Endometrial microvascular endothelial cells (primary cell): ENCODE measurements at regions not wholly inside any gene's neighbourhood (a gene's known extent, or its start where the extent isn't known, plus 50 kb on each side); places are given as distances from the start of the nearest gene placed in this dataset.
"Not testable (repeated sequence)": the region's sequence is repeated elsewhere in the genome, so short reads cannot be mapped to it uniquely, and the experiment has no call there.

Experiments
- in situ Hi-C: cut with HindIII; loops from 2 replicates; pipeline ENCODE4 v1.10.0; 2017; ENCODE audit warnings: low sequenced_read_pairs, low pct_unique_long_range_greater_than_20kb; ENCODE audit errors: inconsistent ontology term

DNA sequence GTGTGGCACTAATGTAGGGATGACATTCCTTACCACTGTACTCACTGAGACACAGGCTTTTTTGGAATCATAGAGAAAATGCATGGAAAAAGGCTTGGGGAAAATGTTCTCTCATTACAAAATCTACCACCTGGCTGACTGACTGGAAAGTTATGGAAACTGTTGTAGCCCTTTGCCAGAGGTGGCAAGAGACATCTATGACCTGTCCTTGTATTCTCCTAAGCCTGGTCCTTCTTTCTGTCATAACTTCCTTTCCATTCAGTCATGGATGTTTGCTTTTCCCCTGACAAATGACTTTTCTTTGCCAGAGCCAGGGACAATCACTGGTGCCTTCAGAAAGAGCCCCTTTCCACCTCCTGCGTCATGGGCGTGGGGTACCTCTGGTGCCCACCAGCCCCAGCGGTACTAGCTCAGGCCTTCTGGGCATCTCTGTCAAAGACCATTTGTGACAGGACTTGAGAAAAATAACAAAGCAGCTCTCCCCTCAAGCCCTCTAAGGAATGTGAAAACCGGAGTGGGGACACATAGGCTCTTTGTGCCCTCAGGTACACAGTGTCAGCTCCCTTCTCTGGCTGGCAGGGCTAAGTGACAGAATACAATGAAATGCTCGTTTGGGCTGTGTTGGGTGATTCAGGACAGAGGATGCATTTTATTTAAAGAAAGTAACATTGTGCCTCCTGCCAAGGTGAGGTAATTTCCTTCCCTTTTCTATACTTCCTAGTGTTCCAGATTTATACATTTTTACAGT is 381.1 kb upstream of the RASGRP1 start:
- in situ Hi-C loops, result no loop called here

DNA sequence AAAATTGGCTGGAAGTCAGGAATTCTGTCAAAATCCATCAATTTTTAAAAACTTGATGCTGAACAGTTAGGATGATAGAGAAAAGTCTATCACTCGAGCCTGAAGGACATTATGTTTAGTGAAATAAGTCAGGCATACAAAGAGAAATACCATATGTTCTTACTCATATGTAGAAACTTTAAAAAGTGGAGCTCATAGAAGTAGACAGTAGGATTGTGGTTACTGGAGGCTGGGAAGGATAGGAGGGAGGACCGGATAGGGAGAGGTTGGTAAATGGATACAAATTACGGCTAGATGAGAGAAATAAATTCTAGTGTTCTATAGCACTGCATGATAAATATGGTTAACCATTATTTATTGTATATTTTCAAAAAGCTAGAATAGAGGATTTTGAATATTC is 389.5 kb upstream of the RASGRP1 start:
- in situ Hi-C loops, result no loop called here

DNA sequence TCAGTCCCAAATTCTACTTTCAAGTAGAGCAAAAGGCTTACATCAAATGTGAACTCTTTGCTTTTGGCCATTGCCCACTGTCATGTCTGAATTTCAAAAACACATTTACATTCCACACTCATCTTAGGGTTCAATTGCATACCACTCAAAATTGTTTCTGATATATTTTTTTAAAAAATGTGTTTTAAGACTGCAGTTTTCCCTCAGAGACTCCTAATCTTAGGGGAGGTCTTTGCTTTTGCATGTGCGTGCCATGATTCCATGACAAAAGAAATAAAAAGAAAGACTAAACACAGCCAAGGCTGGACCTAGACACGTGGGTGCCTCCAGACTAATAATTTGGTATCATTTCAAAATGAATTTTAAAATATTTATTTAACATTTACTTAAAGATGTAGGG is 396.8 kb upstream of the RASGRP1 start:
- in situ Hi-C loops, result no loop called here

DNA sequence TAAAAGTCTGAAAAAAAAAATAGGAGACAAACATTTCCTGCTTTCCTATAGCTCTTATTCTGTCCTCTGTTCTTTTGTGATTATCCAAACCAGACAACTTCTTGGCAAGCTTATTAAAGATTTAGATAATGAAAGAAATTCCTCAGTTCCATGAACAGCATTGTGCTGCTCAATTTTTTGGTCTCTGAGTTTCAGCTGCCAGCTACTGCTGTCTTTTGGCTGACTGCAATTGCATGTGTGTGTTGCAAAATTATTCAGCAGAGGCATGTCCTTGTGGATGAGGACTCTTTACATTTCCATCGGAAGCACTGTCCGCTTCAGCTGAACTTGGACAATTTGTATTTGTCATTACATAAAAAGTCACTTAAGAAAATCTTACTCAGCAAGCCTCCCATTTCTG is 397.3 kb upstream of the RASGRP1 start:
- in situ Hi-C loops, result no loop called here

DNA sequence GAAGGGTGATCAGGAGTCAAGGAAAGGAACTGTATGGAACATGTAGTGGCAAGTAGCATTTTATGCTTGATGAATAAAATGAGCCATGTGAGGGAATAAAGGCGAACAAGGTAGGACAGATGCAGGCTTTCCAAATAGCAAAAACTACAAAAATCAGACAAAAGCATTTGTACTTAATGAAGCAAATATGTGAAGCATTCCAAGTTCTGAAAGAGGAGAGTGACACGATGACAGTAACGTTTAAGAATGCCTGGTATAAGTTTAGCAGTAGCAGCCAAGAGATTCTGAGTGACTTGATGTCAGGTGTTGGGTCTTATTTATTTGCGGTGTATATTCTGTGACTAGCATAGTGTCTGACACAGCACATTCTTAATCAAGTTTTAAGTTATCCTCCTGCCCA is 408.2 kb upstream of the RASGRP1 start:
- in situ Hi-C loops, result no loop called here

DNA sequence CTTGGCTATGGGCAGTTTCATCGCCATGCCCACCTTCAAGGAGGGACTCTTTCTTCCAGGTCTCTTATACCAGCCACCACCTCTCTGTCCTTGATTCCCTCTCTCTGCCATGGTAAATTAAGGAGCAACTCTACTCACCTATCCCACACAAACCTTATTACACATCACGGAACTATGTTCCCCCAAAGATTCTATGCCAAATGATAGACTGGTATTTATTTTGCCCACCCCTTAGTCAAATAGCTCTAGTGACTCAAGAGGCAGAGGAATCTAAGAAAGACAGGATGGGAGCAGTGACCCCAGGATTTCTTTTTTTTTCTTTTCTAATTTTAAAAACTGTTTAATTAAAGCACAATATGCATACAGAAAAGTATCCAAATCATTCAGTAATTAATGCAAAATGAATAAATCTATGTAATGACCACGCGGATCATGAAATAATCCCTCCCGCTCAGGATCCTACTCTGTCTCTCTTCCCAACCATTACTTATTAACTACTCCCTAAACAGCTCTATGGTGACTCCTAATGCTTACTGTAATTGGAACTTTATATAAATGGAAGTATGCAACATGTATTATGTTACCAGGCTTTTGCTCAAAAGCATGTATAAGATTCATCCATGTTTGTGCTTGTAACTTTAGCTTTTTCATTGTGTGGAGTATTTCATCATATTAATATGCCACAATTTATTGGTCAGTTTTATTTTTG is 410.8 kb upstream of the RASGRP1 start:
- in situ Hi-C loops, result no loop called here

DNA sequence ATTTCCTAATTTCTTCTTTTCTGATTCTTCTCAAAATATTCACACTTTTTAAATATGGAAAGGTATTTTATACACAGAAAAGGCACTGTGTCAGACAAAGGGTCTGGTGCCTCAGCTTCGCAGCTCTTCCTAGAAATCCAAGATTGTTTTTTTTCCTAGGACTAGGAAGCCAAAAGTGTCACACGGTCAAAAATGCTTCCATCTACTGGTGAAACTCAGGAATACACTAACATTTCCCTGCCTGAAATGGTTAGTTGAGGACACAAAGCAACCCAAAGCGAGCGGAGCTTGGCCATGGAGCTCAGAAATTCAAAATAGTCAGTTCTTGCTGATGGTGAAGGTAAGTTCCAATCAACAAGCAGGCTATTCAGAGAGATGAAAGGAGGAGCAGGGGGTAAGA is 426.5 kb upstream of the RASGRP1 start:
- in situ Hi-C loops, result loop anchor here (10.0 kb wide), 2 partner anchors 144 to 176 kb away; no protein-coding TSS in a partner anchor

DNA sequence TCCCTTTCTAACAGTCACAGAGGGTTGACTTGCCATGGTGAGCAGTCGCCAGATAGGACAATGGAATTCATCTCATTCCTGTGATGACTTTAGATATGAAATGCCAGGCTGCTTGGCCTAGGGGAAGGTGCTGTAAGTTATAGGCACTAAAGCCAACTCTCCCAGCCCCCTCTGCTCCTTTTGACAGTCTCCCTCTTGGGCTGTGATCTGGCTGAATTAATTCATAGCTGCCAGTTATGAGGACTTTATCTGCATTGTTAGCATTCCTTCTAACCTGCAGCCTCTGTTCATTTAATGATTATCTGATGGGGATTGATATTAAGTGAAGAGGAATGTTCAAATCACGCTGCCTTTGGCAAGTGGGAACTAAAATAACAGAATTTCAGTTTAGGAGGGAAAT is 427.1 kb upstream of the RASGRP1 start:
- in situ Hi-C loops, result loop anchor here (10.0 kb wide), 2 partner anchors 143 to 177 kb away; no protein-coding TSS in a partner anchor

DNA sequence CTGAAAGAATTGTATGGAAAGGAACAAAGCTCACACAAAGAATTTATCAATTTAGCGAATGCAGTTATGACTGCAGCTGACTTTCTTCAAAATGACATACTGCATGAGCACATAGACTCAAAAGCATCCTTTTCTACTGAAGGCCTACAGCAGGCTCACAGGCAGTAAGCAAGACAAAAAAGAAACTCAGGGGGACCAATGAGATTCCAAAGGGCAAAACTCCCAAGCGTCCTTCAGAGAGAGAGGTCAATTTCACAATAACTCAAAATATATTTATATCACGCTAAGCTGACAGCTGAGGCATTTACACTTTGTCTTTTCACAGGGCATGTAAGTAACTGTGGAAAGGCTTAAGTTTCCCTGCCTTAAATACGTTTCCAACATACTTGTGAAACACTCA is 427.9 kb upstream of the RASGRP1 start:
- in situ Hi-C loops, result loop anchor here (10.0 kb wide), 2 partner anchors 142 to 178 kb away; no protein-coding TSS in a partner anchor

DNA sequence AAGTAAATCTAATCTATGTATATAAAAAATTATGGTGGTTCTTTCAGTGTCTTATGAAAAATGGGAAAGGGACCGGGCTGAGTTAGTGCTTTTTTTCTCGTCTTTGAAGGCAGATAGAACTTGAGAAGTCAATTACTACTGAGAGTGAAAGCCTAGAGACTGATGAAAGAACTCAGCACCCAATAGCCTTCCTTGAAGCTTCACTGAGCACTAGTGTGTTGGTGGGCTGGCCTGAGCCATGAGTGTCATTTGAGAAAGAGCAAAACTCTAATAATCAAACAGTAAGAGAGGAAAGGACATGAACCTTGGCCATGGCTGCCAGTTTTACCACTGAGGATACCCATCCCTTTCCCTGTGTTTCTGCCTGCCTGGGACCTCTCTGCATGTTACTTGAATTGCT is 428.3 kb upstream of the RASGRP1 start:
- in situ Hi-C loops, result loop anchor here (10.0 kb wide), 2 partner anchors 142 to 178 kb away; no protein-coding TSS in a partner anchor

DNA sequence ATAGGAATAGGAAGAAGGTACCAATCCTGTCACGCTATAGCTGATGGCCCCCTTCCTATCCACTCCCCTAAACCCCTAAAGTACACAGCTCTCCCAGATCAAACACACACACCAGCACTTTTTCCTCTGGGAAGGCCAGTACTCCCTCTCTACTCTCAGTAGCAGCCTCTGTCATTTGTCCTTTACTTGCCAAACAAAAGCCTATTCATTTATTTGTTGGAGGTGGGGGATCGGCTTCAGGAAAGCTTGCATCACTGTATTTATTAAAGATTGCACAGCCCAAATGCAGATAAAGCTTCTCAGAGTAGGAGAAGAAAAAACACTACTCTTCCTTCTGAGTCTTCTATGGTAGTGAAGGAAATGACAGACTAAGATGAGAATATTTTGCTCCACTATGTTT is 429.7 kb upstream of the RASGRP1 start:
- in situ Hi-C loops, result loop anchor here (10.0 kb wide), 2 partner anchors 140 to 180 kb away; no protein-coding TSS in a partner anchor

DNA sequence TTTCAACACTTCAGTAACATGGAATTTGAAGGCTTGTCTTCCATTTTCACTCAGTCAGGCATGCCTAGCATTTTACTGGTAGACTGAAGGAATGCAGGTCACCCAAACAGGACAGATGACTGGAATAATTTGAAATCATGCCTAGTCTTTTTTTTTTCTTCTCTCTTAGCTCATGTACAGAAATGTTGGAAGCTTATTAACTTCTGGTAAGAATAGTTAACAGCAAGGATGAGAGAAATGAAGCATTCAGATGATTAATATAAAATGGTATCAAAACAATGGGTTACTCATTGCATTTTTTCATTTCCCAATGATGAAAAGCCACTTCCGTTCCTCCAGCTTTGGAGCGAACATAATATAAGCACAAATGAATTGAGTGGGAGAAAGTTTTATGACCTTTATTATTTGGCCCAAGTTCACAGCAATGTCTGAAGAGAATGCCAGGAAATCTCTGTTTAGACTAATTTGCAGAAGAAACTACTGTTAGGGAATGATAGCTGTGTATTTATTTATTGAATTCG is 431.6 kb upstream of the RASGRP1 start:
- in situ Hi-C loops, result loop anchor here (10.0 kb wide), 2 partner anchors 139 to 181 kb away; no protein-coding TSS in a partner anchor

DNA sequence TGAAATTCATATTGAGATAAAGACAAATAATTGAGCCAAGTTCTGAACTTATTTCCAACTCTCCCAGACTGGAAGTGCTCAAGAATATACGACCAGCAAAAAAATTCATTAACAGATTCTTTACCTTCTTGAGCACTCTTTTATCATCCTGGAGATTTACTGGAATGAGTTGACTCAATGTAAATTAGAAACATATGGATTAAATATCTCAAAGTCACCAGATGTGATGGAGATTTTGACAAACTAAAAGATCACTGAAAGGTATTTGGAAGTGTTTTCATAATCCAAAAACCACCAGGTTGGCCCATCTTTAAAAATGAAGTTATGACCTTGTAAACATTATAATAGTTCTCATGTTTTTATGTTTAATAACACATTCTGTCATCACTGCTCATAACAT is 433.2 kb upstream of the RASGRP1 start:
- in situ Hi-C loops, result loop anchor here (10.0 kb wide), 2 partner anchors 137 to 183 kb away; no protein-coding TSS in a partner anchor

DNA sequence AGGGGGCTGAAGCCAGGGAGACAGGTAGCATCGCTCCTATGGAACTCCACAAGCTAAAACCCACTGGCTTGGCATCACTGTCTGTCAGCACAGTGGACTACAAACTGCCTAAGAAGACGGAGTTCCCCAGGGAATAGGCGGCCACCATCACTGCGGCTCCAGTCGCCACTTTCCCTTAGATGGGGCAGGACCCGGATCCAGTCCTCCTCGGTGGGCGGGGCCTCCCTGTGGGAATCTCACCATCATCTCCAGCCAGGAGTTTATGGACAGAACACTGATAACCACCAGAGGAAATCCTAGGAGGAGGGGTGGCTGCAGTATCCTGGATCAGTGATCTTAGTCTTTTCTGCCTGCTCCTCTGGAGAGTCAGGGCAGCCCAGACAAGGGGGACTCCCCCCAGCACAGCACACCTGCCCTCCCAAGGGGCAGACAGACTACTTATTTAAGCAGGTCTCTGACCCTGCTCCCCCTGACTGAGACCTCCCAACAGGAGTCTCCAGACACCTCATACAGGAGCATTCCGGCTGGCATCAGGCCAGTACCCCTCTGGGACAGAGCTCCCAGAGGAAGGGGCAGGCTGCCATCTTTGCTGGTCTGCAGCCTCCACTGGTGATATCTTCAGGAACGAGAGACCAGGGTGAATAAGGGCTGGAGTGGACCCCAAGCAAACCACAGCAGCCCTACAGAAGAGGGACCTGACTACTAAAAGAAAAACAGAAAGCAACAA is 435.6 kb upstream of the RASGRP1 start:
- in situ Hi-C loops, result no loop called here

DNA sequence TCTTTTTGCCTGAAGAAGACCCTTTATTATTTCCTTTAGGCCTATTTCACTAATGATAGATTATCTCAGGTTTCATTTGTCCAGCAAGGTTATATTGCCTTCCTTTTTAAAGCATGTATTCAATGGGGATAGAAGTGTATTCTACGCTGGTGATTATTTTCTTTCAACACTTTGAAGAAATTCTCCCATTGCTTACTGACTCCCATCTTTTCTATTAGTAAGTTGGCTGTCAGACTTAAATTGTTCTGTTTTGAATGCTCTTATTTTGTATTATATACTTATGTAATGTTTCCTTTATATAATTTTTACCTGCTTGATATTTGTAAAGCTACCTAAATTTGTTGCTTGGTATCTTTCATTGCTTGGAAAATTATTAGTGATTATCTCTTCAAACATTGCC is 445.1 kb upstream of the RASGRP1 start:
- in situ Hi-C loops, result no loop called here

DNA sequence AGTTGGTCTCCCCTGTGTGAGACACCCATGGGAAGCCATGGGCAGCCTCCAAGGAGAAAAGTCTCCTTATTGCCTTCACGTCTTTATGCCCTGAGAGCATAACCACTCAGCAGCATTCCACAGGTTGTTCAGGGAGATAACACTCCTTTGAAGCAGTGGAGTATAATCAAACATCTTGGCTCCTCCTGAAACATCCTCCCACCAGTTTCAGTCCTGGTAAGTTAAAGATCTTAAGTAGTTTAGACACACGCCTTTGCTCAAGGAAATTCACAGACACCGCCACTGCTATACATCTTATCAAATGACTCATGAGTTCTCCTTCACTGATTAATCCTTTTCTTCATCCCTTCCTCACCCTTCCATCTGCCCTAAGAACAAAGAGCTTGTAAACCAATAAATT is 446.5 kb upstream of the RASGRP1 start:
- in situ Hi-C loops, result not testable (repeated sequence)

DNA sequence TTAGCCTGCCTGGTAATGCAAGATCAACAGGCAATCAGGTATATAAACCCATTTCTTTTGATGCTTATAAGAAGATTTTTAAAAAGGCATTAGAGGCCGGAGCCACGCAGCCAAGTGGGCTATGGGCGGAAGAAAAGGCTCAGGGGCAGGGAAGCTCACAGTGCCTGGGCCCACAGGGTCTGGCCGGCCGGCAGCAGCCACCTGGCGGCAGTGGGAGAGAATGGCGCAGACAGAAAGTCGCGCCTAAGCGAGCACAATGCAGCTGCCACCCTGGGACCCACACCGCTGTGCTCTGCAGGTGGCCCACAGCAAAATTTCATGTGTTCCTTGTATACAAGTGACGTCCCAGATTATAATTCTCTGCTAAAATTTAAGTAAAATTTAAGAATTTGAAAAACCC is 448.6 kb upstream of the RASGRP1 start:
- in situ Hi-C loops, result no loop called here

DNA sequence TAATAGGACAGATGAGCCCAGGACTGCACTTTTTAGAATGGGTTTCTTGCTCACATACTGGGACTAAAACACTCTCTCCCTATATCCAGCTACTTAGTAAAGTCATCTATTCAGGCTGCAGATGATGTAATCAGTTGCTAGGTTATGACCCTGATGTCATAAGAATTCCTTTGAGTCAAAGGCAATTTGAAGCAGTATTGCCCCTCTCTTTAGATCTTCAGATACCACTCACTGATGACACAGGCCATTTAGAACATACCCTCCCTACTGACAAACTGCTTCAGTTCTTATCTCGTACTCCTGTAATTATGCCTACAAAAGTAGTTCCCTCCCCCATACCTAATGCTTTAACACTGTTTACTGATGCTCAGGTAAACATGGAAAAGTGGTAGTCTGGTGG is 450.1 kb upstream of the RASGRP1 start:
- in situ Hi-C loops, result no loop called here

DNA sequence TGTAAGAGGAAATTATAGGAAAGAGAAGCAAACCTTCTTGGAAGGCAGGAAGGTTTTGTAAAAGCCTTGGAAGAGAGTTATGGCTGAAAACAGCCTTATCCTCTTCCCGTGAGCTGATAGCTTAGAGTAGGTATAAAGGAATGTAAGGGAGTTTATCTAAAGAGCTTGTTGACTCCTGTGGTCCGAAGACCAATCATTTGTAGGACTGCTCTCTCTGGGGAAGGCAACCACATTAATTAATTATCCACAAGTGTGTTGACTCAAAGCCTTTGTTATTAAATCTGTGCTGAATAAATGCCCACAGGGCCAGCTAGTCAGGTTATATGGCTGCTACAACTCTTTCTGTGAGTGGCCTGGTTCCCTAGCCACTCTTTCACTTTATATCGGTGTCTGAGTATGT is 452.1 kb upstream of the RASGRP1 start:
- in situ Hi-C loops, result no loop called here
